ENCODE measurements at regions not wholly inside any gene's neighbourhood (a gene's known extent, or its start where the extent isn't known, plus 50 kb on each side); places are given as distances from the start of the nearest gene placed in this dataset.

DNA sequence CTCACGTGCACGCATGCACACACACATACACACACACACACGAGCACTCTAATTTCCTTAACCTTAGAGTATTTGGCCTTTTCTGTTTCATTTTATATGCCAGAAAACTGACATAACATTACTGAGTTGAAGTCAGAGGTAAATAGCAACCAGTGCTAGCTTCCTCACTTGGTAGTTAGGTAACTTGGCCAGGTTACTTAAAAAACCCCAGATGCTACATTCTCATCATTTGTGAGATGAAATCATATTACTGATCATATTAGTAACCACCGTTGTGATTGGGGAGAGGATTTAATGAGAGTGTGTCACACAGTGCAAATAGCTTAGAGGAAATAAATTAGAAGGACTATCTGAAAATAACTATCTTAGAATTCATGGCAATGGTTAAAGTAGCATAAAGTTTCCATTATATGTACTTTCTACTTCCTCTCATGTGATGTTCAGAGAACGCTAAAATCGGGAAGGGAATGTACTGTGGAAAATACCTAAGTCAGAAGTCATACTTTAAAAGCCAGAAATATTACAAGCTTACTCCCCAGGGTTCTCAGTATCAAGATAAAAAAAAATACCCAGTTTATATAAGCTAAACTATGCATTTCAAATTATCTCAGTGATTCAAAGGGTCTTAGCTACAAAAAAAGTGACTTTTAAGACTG is 120.5 kb downstream of the TUSC1 start:
- Histone ChIP-seq H3K23ac (ENCODE audit: low read depth, low read length) (no peak overlapping the region), H2BK15ac (ENCODE audit: low read depth, low read length) (no peak overlapping the region), H3K18ac (ENCODE audit: low read depth, low read length) (no peak overlapping the region), H2BK20ac (ENCODE audit: low read depth, low read length) (no peak overlapping the region), H2AK9ac (replicated peaks; ENCODE audit: low read depth, low read length, poor library complexity) (no peak overlapping the region), H2BK120ac (ENCODE audit: low read depth, low read length) (no peak overlapping the region), H3K4me3 (ENCODE audit: insufficient read depth, low read depth, low read length) (no peak overlapping the region), H3K4me2 (ENCODE audit: low read depth, low read length) (no peak overlapping the region), H3K79me1 (ENCODE audit: low read depth in 1 of 2, low read length in 2 of 2) (no peaks in the 10 kb centered on the region), H4K5ac (ENCODE audit: low read depth, low read length) (no peak overlapping the region), H3K56ac (ENCODE audit: extremely low read depth, insufficient read depth, low read length) (no peak overlapping the region), H3K27me3 (ENCODE audit: control insufficient read depth, insufficient read depth, low read length) (no peaks in the 10 kb centered on the region), H3K9me1 (ENCODE audit: insufficient read depth, low read length) (no peaks in the 10 kb centered on the region), H2BK5ac (ENCODE audit: low read depth, low read length, poor library complexity, severe bottlenecking) (no peak overlapping the region), H3K14ac (replicated peaks; ENCODE audit: low read depth, low read length) (no peak overlapping the region), H3K9me3 (ENCODE audit: control insufficient read depth, insufficient read depth, low read length) (no peaks in the 10 kb centered on the region), H3K27ac (ENCODE audit: insufficient read depth, low read length) (no peak overlapping the region), H3K4ac (ENCODE audit: low read depth, low read length) (no peak overlapping the region), H3K9ac (ENCODE audit: low read depth, low read length) (no peak overlapping the region), H2AK5ac (ENCODE audit: low read depth, low read length) (no peak overlapping the region), H4K20me1 (ENCODE audit: insufficient read depth, low read length) (no peaks in the 10 kb centered on the region), H3K36me3 (ENCODE audit: control insufficient read depth, insufficient read depth, low read length) (no peaks in the 10 kb centered on the region), H4K8ac (ENCODE audit: low read depth in 2 of 2, low read length in 2 of 2) (no peak overlapping the region), H4K91ac (ENCODE audit: insufficient read depth, low read depth, low read length) (no peak overlapping the region), H2AFZ (replicated peaks; ENCODE audit: low read length, poor library complexity) (no peak overlapping the region), H3K4me1 (ENCODE audit: control insufficient read depth, insufficient read depth, low read length) (no peaks in the 10 kb centered on the region)
- dilution Hi-C loops (cut with HindIII; ENCODE audit: low sequenced_read_pairs, unreplicated experiment): no loop called here
- ChIA-PET CTCF (interaction anchor here (0.6 kb wide), 2 partner anchors 185 to 235 kb away, joined by 3 to 4 read pairs; no protein-coding TSS in a partner anchor), POLR2A (ENCODE audit: unreplicated experiment) (no interaction called here)
- no CpG with 5 or more reads among the region's 6 CpGs for WGBS, 2 experiments (ENCODE audit: extremely low coverage in 2 of 2, insufficient read length in 1 of 2)
- TF ChIP-seq MAZ (IDR thresholded peaks at IDR 0.05; ENCODE audit: borderline replicate concordance, low read depth, low read length): no peak
- TF ChIP-seq RAD21 (IDR thresholded peaks at IDR 0.05; ENCODE audit: low read length): no peak
- TF ChIP-seq NFE2L2 (IDR thresholded peaks at IDR 0.05; ENCODE audit: low read depth, low read length): no peak
- TF ChIP-seq CHD1 (IDR thresholded peaks at IDR 0.05; ENCODE audit: low read depth, low read length): no peak
- TF ChIP-seq FOS (IDR thresholded peaks at IDR 0.05; ENCODE audit: low read depth, low read length): no peak
- no peak for TF ChIP-seq POLR2A (IDR thresholded peaks at IDR 0.05; ENCODE audit: low read depth, low read length)
- TF ChIP-seq RFX5 (IDR thresholded peaks at IDR 0.05; ENCODE audit: low read depth, low read length): no peak
- no peak for TF ChIP-seq CEBPB (IDR thresholded peaks at IDR 0.05; ENCODE audit: low read depth, low read length)
- no peak for TF ChIP-seq CTCF (conservative IDR thresholded peaks at IDR 0.05; ENCODE audit: low read depth, low read length)
- TF ChIP-seq MXI1 (IDR thresholded peaks at IDR 0.05; ENCODE audit: borderline replicate concordance, low read depth, low read length): no peak
- TF ChIP-seq MAFK (IDR thresholded peaks at IDR 0.05; ENCODE audit: low read depth, low read length): no peak
- TF ChIP-seq, protein P1, sequence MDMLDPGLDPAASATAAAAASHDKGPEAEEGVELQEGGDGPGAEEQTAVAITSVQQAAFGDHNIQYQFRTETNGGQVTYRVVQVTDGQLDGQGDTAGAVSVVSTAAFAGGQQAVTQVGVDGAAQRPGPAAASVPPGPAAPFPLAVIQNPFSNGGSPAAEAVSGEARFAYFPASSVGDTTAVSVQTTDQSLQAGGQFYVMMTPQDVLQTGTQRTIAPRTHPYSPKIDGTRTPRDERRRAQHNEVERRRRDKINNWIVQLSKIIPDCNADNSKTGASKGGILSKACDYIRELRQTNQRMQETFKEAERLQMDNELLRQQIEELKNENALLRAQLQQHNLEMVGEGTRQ (IDR thresholded peaks at IDR 0.05; ENCODE audit: low read depth, low read length): no peak
- no peak for TF ChIP-seq ELK1 (IDR thresholded peaks at IDR 0.05; ENCODE audit: borderline replicate concordance, low read depth, low read length)
- TF ChIP-seq RCOR1 (IDR thresholded peaks at IDR 0.05; ENCODE audit: insufficient replicate concordance, low read length): no peak
- no peak for TF ChIP-seq BHLHE40 (IDR thresholded peaks at IDR 0.05; ENCODE audit: low read depth, low read length)
- no peak for TF ChIP-seq SMC3 (IDR thresholded peaks at IDR 0.05; ENCODE audit: low read depth, low read length)
- in situ Hi-C loops (cut with MboI; ENCODE audit: low sequenced_read_pairs): no loop called here
- ATAC-seq (ENCODE audit: low read depth): no peak
- no TSS peak for BruUV-seq (replicated peaks)
- DNase-seq: no peak
- intact Hi-C loops (cut with micrococcal nuclease): no loop called here

All from IMR-90 (cell line).